ENCODE measurements at regions not wholly inside any gene's neighbourhood (a gene's known extent, or its start where the extent isn't known, plus 50 kb on each side); places are given as distances from the start of the nearest gene placed in this dataset.

DNA sequence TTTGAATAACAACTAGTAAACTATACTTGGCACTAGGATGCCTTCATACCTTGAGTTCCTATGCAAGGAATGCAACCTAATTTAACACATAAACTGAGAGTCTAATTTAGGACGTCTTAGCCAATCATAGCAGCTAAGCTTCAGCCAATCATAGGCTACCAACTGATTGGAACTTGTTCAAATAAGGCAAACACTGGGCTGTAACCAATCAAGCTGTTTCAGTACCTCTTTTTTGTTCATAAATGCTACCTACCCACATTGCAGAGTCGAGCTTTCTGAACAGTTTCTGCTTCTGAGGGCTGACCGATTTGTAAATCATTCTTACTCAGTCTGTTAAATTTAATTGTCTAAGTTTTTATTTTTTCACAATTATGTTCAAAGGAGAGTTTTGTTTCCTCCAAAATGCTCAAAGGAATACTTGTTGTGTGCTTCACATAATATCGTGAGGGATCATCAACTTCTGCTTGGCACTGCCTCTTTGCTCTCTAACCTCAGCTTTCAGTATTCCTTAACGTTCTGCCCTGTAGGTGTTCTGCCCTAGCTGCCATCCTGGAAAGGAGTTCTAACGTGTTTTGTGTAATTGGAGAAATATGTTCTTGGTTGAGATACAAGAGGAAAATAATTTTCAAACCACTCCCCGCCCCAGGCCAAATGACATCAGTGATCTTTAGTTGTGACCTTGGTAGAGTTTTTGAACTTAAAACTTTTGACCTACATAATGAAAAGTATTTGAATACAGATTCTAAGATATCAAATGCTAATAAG, 380.4 kb upstream of the MIS18BP1 start:
- H3K4me3 ChIP-seq (ENCODE audit: low read depth, low read length), result no peak overlapping the region
- TF ChIP-seq, protein P1, sequence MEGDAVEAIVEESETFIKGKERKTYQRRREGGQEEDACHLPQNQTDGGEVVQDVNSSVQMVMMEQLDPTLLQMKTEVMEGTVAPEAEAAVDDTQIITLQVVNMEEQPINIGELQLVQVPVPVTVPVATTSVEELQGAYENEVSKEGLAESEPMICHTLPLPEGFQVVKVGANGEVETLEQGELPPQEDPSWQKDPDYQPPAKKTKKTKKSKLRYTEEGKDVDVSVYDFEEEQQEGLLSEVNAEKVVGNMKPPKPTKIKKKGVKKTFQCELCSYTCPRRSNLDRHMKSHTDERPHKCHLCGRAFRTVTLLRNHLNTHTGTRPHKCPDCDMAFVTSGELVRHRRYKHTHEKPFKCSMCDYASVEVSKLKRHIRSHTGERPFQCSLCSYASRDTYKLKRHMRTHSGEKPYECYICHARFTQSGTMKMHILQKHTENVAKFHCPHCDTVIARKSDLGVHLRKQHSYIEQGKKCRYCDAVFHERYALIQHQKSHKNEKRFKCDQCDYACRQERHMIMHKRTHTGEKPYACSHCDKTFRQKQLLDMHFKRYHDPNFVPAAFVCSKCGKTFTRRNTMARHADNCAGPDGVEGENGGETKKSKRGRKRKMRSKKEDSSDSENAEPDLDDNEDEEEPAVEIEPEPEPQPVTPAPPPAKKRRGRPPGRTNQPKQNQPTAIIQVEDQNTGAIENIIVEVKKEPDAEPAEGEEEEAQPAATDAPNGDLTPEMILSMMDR (IDR thresholded peaks at IDR 0.05; ENCODE audit: low read depth, low read length), result no peak

DNA sequence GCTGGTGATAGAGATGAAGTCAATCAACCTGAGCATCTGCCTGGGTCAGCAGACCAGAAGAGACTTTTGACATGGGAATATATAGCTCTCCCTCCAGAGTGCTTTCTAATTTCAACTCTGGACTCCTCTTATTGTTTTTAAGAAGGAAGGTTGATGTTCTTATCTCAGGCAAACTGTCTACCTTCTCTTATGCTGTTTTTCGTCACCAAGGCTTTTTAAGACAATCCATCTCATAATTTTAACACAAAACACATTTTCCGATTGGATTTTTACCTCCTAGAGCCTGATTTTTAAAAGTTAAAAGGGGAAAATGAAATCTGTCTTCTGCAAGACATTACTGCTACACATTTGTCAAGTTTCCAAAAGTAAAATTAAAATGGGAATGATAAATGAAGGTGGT, 368.7 kb upstream of the MIS18BP1 start:
- TF ChIP-seq, protein P1 (IDR thresholded peaks at IDR 0.05; ENCODE audit: low read depth, low read length), result no peak

DNA sequence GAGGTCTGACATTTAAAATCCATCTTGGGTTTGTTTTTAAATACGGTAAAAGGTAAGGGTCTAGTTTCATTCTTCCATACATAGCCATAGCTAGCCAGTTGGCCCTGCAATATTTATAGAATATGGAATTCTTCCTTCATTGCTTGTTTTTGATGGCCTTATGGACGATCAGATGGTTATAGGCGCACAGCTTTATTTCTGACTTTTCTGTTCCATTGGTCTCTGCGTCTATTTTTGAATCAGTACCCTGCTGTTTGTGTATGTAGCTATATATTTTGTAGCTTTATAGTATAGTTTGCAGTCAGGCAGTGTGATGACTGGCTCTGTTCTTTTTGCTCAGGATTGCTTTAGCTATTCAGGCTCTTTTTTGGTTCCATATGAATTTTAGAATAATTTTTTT, 366.8 kb upstream of the MIS18BP1 start:
- TF ChIP-seq, protein P1 (IDR thresholded peaks at IDR 0.05; ENCODE audit: low read depth, low read length), result no peak
- H3K4me3 ChIP-seq (ENCODE audit: low read depth, low read length), result no peak overlapping the region

More for the DNA sequence above, 368.7 kb upstream of the MIS18BP1 start:
- H3K4me3 ChIP-seq (ENCODE audit: low read depth, low read length), result no peak overlapping the region

DNA sequence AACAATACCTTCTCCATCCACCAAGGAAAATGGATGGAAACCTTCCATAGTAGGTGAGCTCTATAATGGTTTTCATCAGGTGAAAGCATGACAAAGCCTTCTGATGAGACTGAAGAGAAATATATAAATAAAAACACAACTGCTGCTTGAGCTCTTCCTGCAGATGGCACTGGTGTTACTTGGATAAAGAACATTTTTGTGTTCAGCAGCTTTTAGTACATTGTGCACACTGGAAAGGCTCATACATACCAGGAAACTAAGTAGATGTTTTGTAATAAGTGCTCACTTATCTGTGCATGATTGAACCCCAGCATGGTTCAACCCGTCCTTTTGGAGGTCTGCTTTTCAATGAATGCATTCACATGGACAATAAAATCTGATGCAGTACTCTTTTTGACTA, 357.3 kb upstream of the MIS18BP1 start:
- TF ChIP-seq, protein P1 (IDR thresholded peaks at IDR 0.05; ENCODE audit: low read depth, low read length), result no peak
- no peak overlapping the region for H3K4me3 ChIP-seq (ENCODE audit: low read depth, low read length)

DNA sequence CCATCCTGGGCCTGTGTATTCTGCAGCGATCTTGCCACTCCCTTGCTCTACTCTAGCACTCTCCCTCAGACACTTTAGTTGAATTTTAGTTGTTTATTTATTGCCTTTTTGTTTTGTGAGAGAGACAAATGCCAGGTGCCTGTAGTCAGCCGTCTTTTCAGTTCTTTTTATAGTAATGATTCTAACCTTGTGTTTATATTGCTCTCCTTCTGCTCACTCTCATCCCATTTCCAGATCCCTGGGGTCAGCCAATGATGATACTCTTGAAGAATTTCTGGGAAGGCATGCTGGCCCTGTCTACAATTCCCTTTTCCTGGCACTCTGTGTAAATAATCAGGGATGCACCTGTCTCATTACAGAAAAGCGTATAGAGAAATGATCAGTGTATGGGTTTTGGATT, 334.1 kb upstream of the MIS18BP1 start:
- no peak overlapping the region for H3K4me3 ChIP-seq (ENCODE audit: low read depth, low read length)

DNA sequence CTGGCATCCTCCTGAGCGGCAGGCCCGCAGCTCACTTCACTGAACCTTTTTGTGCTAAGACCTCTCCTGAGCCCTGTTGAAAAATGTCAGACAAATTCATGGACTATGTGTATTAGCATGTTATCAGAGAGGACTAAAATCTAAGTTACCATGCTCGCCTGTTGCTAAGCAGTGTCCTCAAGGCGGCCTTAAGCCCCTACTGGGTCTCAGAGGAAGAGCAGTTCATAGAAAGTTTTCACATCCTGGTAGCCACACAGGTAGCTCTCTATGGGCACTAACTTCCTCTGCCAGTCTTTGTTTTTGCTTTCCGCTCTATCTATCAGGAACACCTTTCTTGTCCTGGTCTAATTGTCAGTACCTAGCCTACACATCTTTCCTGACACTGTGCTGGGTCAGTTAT, 306.6 kb upstream of the MIS18BP1 start:
- H3K4me3 ChIP-seq (ENCODE audit: low read depth, low read length), result no peak overlapping the region
- TF ChIP-seq, protein P1 (IDR thresholded peaks at IDR 0.05; ENCODE audit: low read depth, low read length), result no peak

More for the DNA sequence above, 334.1 kb upstream of the MIS18BP1 start:
- TF ChIP-seq, protein P1 (IDR thresholded peaks at IDR 0.05; ENCODE audit: low read depth, low read length), result no peak

DNA sequence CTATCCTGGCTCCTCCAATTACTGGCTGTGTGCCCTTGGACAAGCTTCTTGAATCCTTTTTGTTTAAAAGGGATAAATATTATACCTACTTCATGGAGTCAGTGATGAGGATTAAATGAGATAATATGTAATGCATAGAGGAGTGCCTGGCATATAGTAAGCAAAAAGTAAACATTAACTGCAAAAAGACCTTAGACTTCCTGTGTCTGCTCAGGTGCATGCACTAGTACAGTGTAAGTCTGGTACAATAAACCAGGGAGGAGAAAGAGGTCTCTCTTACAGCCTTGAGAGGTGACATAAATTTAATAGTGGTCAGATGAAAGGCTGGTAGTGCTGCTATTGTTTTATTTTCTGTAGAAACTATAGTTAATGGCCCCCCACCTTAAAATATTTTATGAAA, 305.2 kb upstream of the MIS18BP1 start:
- no peak overlapping the region for H3K4me3 ChIP-seq (ENCODE audit: low read depth, low read length)
- TF ChIP-seq, protein P1 (IDR thresholded peaks at IDR 0.05; ENCODE audit: low read depth, low read length), result no peak

Measured in WI38 (cell line).